T-helper 2 cell (primary cell): ENCODE measurements at regions not wholly inside any gene's neighbourhood (a gene's known extent, or its start where the extent isn't known, plus 50 kb on each side); places are given as distances from the start of the nearest gene placed in this dataset.
"Not testable (repeated sequence)": the region's sequence is repeated elsewhere in the genome, so short reads cannot be mapped to it uniquely, and the experiment has no call there.

Source experiments
- DNase-seq, 5 experiments: peaks; one replicate each; pipeline versions ENCODE4 v3.0.0 to v3.0.0-alpha.2; 2012 to 2022

- DNase-seq: no peak
Observed at GRCh38 chr5:108528655-108529054, 146.8 kb upstream of the FBXL17 start.

- DNase-seq: no peak
Observed at GRCh38 chr5:108524564-108524963, 142.7 kb upstream of the FBXL17 start.

GRCh38 chr5:108523360-108523759 is 141.5 kb upstream of the FBXL17 start:
- no peak for DNase-seq

GRCh38 chr5:108521841-108522506 is 140.1 kb upstream of the FBXL17 start:
- peak in 2 of 5 experiments; percentile 6 to 37 for DNase-seq

GRCh38 chr5:108521011-108521700 is 139.3 kb upstream of the FBXL17 start:
- DNase-seq: no peak

GRCh38 chr5:108516785-108517184 is 134.9 kb upstream of the FBXL17 start:
- no peak for DNase-seq

GRCh38 chr5:108515517-108516105 is 133.7 kb upstream of the FBXL17 start:
- DNase-seq: no peak

DNA sequence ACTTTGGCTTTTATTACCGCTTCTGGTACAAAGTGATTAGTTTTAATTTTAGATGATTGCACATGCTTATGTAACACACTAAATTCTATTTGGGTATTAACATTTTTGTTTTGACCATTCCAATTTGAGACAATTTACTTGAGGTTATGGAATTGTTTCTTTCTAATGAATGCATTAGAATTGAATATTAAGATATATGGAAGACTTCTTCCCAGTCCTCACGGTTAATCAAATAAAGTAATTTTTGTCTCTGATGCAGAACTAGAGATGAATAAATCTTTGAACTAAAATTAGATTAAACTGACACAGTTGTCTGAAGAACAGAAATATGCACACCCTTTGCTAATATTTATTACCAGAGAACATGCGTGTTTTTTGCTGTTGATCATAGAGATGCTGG is 127.1 kb upstream of the FBXL17 start:
- DNase-seq: no peak

GRCh38 chr5:108507631-108508030 is 125.7 kb upstream of the FBXL17 start:
- DNase-seq: no peak

DNA sequence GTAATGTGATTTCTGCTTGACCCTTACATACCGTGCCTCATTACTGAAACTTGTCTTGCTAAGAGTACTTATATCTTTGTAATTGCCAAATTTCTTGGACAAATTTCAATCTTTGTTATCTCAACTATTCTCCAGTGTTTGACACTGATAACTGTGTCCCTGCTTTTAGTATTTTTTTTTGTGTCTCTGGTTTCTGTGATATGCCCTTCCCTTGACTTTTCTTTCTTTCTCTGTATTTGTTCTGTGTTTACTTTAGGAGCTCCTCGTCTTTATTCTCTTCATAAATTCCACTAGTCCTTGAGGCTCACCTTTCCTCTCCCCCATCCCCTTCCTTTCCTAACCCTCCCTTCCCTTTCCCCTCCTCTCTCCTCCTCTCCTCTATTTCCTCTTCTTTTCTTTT is 123.7 kb upstream of the FBXL17 start:
- DNase-seq: no peak

DNA sequence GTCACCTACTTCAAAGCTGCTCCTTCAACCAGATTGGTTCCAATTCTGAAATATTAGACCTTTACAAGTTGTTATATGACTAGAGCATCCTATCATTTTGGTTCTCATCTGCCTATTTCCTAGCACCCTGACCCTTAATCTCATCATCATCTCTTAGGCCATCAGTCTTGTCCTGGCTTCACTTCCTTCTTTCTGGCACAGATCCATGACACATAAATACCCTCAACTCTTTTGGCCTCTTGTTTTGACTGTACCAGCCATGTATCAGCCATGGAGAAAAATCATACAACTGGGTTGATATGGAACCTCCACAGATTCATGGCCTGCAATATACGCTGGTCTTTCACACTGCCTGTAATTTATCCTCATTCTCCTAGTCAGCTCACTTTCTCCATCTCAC is 123.1 kb upstream of the FBXL17 start:
- no peak for DNase-seq

DNA sequence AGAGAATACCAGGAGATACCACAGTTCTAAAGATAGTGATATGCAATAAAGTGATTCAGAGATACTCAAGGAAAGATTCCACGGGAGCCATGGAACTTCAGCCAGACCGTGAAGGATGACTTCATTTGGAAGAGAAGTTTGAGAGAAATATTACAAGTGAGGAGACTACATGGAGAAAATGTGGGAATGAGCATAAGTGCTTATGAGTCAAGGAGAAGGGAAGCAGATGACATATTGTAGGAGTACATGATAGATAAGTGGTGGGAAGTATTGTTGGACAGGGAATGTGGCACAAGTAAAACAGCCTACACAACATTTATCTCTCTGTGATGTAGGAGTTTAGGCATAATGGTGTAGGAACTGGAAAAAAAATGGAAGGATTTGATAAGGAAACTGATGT is 122.1 kb upstream of the FBXL17 start:
- DNase-seq: no peak

- not testable (repeated sequence) for DNase-seq
Observed at GRCh38 chr5:108495615-108496014, 113.7 kb upstream of the FBXL17 start.

GRCh38 chr5:108487951-108488350 is 106.1 kb upstream of the FBXL17 start:
- no peak for DNase-seq

- DNase-seq: no peak
Observed at GRCh38 chr5:108484035-108484434, 102.1 kb upstream of the FBXL17 start.

DNA sequence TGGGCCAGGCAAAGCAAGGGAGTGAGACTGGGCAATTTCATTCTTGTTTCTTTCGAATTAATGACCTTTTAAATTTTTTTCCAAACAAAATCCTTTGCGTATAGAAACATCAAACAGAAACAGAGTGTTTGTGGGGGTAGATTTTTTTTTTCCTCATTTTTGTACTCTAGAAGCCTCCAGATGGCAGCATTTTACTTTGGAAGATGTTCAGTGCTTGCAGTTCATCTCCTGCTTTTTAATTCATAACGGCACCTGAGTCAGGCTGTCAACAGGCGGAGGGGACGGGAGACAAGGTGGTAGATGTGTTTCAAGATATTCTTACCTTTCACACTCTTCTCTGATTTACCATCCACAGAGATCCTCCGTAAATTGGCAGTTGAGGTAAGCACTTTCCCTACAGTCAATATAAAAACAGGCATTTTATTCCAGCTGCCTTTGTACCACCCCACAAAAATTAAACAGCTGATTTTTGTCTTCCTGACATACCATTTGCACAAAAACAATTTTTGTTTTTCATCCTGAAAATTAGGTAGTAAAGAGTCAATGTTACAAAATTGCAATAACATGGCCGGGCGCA is 99.5 kb upstream of the FBXL17 start:
- no peak for DNase-seq

- DNase-seq: no peak
Observed at GRCh38 chr5:108472237-108472636, 90.3 kb upstream of the FBXL17 start.

- DNase-seq: no peak
Observed at GRCh38 chr5:108467563-108467962, 85.7 kb upstream of the FBXL17 start.

DNA sequence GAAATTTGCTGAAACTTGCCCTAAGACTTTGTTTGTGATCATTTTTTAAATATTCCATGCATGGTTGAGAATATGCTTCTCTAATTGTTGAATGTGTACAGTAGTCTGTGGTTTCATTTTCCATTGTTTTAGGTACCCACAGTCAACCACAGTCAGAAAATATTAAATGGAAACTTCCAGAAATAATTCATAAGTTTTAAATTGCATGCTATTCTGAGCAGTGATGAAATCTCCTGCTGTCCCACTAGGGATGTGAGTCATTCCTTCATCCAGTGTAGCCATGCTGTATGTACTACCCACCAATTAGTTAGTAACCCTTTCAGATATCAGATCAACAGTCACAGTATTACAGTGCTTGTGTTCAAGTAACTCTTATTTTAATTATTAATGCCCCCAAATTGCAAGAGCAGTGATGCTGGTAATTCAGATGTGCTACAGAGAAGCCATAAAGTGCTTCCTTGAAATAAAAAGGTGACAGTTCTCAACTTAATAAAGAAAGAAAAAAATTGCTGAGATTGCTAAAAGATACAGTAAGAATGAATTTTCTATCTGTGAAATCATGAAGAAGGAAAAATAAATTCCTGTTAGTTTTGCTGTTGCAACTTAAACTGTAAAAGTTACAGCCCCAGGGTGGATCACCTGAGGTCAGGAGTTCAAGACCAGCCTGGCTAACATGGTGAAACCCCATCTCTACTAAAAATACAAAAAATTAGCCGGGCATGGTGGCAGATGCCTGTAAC is 79.9 kb upstream of the FBXL17 start:
- no peak for DNase-seq

- no peak for DNase-seq
Observed at GRCh38 chr5:108459769-108460168, 77.9 kb upstream of the FBXL17 start.

- DNase-seq: no peak
Observed at GRCh38 chr5:108451269-108451668, 69.4 kb upstream of the FBXL17 start.

GRCh38 chr5:108444130-108444529 is 62.2 kb upstream of the FBXL17 start:
- DNase-seq: not testable (repeated sequence)

GRCh38 chr5:108442063-108442651 is 60.3 kb upstream of the FBXL17 start:
- DNase-seq: not testable (repeated sequence)
